ENCODE measurements at regions not wholly inside any gene's neighbourhood (a gene's known extent, or its start where the extent isn't known, plus 50 kb on each side); places are given as distances from the start of the nearest gene placed in this dataset.

DNA sequence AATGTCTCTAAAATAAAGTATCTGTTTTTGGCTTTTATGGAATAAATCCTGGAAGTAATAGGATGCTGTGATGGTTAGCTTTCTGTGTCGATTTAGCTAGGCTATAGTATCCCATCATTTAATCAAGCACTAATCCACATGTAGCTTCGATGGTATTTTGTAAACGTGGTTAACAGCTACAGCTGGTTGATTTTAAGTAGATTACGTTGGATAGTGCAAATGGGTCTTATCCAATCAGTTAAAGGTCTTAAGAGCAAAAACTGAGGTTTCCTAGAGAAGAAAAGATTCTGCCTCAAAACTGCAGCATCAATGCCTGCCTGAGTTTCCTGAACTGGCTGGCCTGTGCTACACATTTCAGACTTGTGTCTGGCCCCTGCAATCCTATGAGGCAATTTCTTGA lies 314.2 kb upstream of the SORL1-AS1 start:
- peaks cover 0 to 6% of the 10 kb centered on the region in 2 donors for H3K27me3 ChIP-seq
- H3K4me3 ChIP-seq, result no peak overlapping the region
- no peaks in the 10 kb centered on the region for H3K36me3 ChIP-seq
- intact Hi-C loops (cut with DNase I), result no loop called here
- DNase-seq, result no peak
- TF ChIP-seq, protein P1, sequence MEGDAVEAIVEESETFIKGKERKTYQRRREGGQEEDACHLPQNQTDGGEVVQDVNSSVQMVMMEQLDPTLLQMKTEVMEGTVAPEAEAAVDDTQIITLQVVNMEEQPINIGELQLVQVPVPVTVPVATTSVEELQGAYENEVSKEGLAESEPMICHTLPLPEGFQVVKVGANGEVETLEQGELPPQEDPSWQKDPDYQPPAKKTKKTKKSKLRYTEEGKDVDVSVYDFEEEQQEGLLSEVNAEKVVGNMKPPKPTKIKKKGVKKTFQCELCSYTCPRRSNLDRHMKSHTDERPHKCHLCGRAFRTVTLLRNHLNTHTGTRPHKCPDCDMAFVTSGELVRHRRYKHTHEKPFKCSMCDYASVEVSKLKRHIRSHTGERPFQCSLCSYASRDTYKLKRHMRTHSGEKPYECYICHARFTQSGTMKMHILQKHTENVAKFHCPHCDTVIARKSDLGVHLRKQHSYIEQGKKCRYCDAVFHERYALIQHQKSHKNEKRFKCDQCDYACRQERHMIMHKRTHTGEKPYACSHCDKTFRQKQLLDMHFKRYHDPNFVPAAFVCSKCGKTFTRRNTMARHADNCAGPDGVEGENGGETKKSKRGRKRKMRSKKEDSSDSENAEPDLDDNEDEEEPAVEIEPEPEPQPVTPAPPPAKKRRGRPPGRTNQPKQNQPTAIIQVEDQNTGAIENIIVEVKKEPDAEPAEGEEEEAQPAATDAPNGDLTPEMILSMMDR (IDR thresholded peaks at IDR 0.05), result no peak
- ATAC-seq, result no peak
- no peaks in the 10 kb centered on the region for H3K9me3 ChIP-seq
- peaks cover 0 to 3% of the 10 kb centered on the region in 2 donors for H3K4me1 ChIP-seq
- H3K27ac ChIP-seq, result no peak overlapping the region

GRCh38 chr11:121766166-121766565 lies 313.4 kb upstream of the SORL1-AS1 start:
- peaks cover 0 to 3% of the 10 kb centered on the region in 2 donors for H3K4me1 ChIP-seq
- peak in 1 of 4 donors; percentile 67 for DNase-seq
- no peaks in the 10 kb centered on the region for H3K36me3 ChIP-seq
- ATAC-seq, result no peak
- no peak overlapping the region for H3K27ac ChIP-seq
- peaks cover 0 to 6% of the 10 kb centered on the region in 2 donors for H3K27me3 ChIP-seq
- intact Hi-C loops (cut with DNase I), result no loop called here
- no peak overlapping the region for H3K4me3 ChIP-seq
- H3K9me3 ChIP-seq, result no peaks in the 10 kb centered on the region
- TF ChIP-seq, protein P1 (IDR thresholded peaks at IDR 0.05), result no peak

DNA sequence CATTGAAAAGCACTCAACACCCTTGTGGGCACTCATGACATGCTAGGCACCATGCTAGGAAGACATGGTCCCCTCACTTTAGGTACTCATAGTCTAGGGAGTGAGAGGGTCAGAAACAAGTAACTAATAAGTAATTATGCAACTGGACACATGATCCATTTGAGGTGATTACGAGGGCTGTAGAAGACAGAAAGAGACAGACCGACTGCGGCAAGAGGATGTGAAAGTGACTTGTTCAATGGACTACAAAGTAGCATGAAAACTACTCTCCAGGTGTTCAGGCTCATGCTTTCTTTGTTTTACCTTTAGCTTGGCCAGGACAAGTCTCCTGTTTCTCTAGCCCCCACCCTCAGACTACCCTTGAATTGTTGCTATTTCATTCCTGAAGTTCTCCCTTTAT lies 310.8 kb upstream of the SORL1-AS1 start:
- Histone ChIP-seq H3K9me3 (no peaks in the 10 kb centered on the region), H3K36me3 (no peaks in the 10 kb centered on the region), H3K4me1 (peaks cover 0 to 3% of the 10 kb centered on the region in 2 donors), H3K27me3 (peaks cover 0 to 6% of the 10 kb centered on the region in 2 donors), H3K27ac (no peak overlapping the region), H3K4me3 (no peak overlapping the region)
- no peak for DNase-seq
- no peak for ATAC-seq
- intact Hi-C loops (cut with DNase I), result no loop called here
- TF ChIP-seq, protein P1 (IDR thresholded peaks at IDR 0.05), result no peak

- TF ChIP-seq, protein P1 (IDR thresholded peaks at IDR 0.05), result no peak
- H3K4me1 ChIP-seq, result peaks cover 0 to 3% of the 10 kb centered on the region in 2 donors
- intact Hi-C loops (cut with DNase I), result no loop called here
- H3K36me3 ChIP-seq, result no peaks in the 10 kb centered on the region
- no peak for ATAC-seq
- peaks cover 0 to 6% of the 10 kb centered on the region in 2 donors for H3K27me3 ChIP-seq
- peak in 3 of 4 donors; percentile 43 to 46 (median 44) for DNase-seq
- no peak overlapping the region for H3K27ac ChIP-seq
- H3K9me3 ChIP-seq, result no peaks in the 10 kb centered on the region
- H3K4me3 ChIP-seq, result no peak overlapping the region
Measured at GRCh38 chr11:121762820-121763219, 310.1 kb upstream of the SORL1-AS1 start.

- no peak overlapping the region for H3K27ac ChIP-seq
- DNase-seq (no peak), ATAC-seq (no peak)
- H3K4me3 ChIP-seq, result no peak overlapping the region
- no peaks in the 10 kb centered on the region for H3K4me1 ChIP-seq
- H3K36me3 ChIP-seq, result no peaks in the 10 kb centered on the region
- H3K27me3 ChIP-seq, result peaks cover 0 to 6% of the 10 kb centered on the region in 2 donors
- intact Hi-C loops (cut with DNase I), result no loop called here
- H3K9me3 ChIP-seq, result no peaks in the 10 kb centered on the region
- TF ChIP-seq, protein P1 (IDR thresholded peaks at IDR 0.05), result no peak
Measured at GRCh38 chr11:121761186-121761585, 308.4 kb upstream of the SORL1-AS1 start.
